HG03025 (cell line): ENCODE measurements at regions not wholly inside any gene's neighbourhood (a gene's known extent, or its start where the extent isn't known, plus 50 kb on each side); places are given as distances from the start of the nearest gene placed in this dataset.
"Not testable (repeated sequence)": the region's sequence is repeated elsewhere in the genome, so short reads cannot be mapped to it uniquely, and the experiment has no call there.

Experiments used
- ATAC-seq: cut with Tn5 transposase; IDR thresholded peaks from one replicate; pipeline ENCODE4 v1.9.1; 2021; ENCODE audit warnings: mild to moderate bottlenecking, moderate library complexity; ENCODE audit not compliant: unreplicated experiment, low FRiP score

GRCh38 chr13:63463782-63464610 is 2048.3 kb upstream of the PCDH20 start:
- ATAC-seq: peak; percentile 100

- ATAC-seq: no peak
Measured at GRCh38 chr13:63460462-63461090, 2044.9 kb upstream of the PCDH20 start.

- no peak for ATAC-seq
Measured at GRCh38 chr13:63457186-63457585, 2041.5 kb upstream of the PCDH20 start.

GRCh38 chr13:63455938-63456337 is 2040.3 kb upstream of the PCDH20 start:
- no peak for ATAC-seq

GRCh38 chr13:63449550-63449949 is 2033.9 kb upstream of the PCDH20 start:
- no peak for ATAC-seq

- ATAC-seq: no peak
Measured at GRCh38 chr13:63448692-63449091, 2033.0 kb upstream of the PCDH20 start.

- ATAC-seq: no peak
Measured at GRCh38 chr13:63446329-63446728, 2030.7 kb upstream of the PCDH20 start.

GRCh38 chr13:63444225-63444624 is 2028.6 kb upstream of the PCDH20 start:
- not testable (repeated sequence) for ATAC-seq

- ATAC-seq: no peak
Measured at GRCh38 chr13:63438951-63439350, 2023.3 kb upstream of the PCDH20 start.

GRCh38 chr13:63436325-63436668 is 2020.6 kb upstream of the PCDH20 start:
- no peak for ATAC-seq

GRCh38 chr13:63435667-63436324 is 2020.1 kb upstream of the PCDH20 start:
- no peak for ATAC-seq

GRCh38 chr13:63433546-63434150 is 2018.0 kb upstream of the PCDH20 start:
- ATAC-seq: no peak

- ATAC-seq: no peak
Measured at GRCh38 chr13:63427170-63427569, 2011.5 kb upstream of the PCDH20 start.

- ATAC-seq: no peak
Measured at GRCh38 chr13:63425131-63425530, 2009.5 kb upstream of the PCDH20 start.

GRCh38 chr13:63421123-63421522 is 2005.5 kb upstream of the PCDH20 start:
- ATAC-seq: no peak

GRCh38 chr13:63420685-63421084 is 2005.0 kb upstream of the PCDH20 start:
- ATAC-seq: no peak

GRCh38 chr13:63414247-63414646 is 1998.6 kb upstream of the PCDH20 start:
- no peak for ATAC-seq

GRCh38 chr13:63409791-63410351 is 1994.2 kb upstream of the PCDH20 start:
- ATAC-seq: no peak

- no peak for ATAC-seq
Measured at GRCh38 chr13:63408331-63409189, 1992.9 kb upstream of the PCDH20 start.

- ATAC-seq: no peak
Measured at GRCh38 chr13:63403733-63404132, 1988.1 kb upstream of the PCDH20 start.
